Fibroblast of lung (primary cell): ENCODE measurements at regions not wholly inside any gene's neighbourhood (a gene's known extent, or its start where the extent isn't known, plus 50 kb on each side); places are given as distances from the start of the nearest gene placed in this dataset.
"Not testable (repeated sequence)": the region's sequence is repeated elsewhere in the genome, so short reads cannot be mapped to it uniquely, and the experiment has no call there.

Experiments used
- DNase-seq, 2 donors: peaks; one replicate each; pipeline versions ENCODE4 v3.0.0 to v3.0.0-alpha.2; 2010; ENCODE audit warnings: low read depth in 2 of 2
- H2AFZ ChIP-seq: 2 replicates; pipeline ENCODE4 v1.5.1; 2012; ENCODE audit warnings: low read length, control low read depth, inconsistent platforms
- H3K27ac ChIP-seq: 2 replicates; pipeline ENCODE4 v1.5.1; 2011; ENCODE audit warnings: low read length, control low read depth; ENCODE audit not compliant: insufficient read depth
- H3K27me3 ChIP-seq: 2 replicates; pipeline ENCODE4 v1.5.1; 2011; ENCODE audit warnings: mild to moderate bottlenecking, low read length; ENCODE audit not compliant: control insufficient read depth, insufficient read depth
- H3K36me3 ChIP-seq: 2 replicates; pipeline ENCODE4 v1.5.1; 2011; ENCODE audit warnings: low read length; ENCODE audit not compliant: control insufficient read depth, insufficient read depth
- H3K4me1 ChIP-seq: 2 replicates; pipeline ENCODE4 v1.5.1; 2011; ENCODE audit warnings: low read length; ENCODE audit not compliant: control insufficient read depth, insufficient read depth; ENCODE audit errors: extremely low read depth
- H3K4me2 ChIP-seq: 2 replicates; pipeline ENCODE4 v1.5.1; 2011; ENCODE audit warnings: low read length, control low read depth; ENCODE audit not compliant: insufficient read depth; ENCODE audit errors: extremely low read depth
- H3K4me3 ChIP-seq, 4 experiments: fragments of 200-600 bp in 1 of 4; sonication (generic) in 1 of 4; replicated peaks in 1 of 4; 2 replicates each; pipeline ENCODE4 v1.5.1; 2011 to 2016; ENCODE audit warnings: low read length in 4 of 4, low read depth in 3 of 4, mild to moderate bottlenecking in 3 of 4, control low read depth in 2 of 4, inconsistent platforms in 1 of 4, mixed read lengths in 1 of 4; ENCODE audit not compliant: insufficient read depth in 1 of 4; ENCODE audit errors: control extremely low read depth in 1 of 4
- H3K79me2 ChIP-seq: 2 replicates; pipeline ENCODE4 v1.5.1; 2012; ENCODE audit warnings: mild to moderate bottlenecking, low read length, inconsistent platforms; ENCODE audit not compliant: control insufficient read depth, insufficient read depth
- H3K9ac ChIP-seq: 2 replicates; pipeline ENCODE4 v1.5.1; 2011; ENCODE audit warnings: mild to moderate bottlenecking, low read length, control low read depth; ENCODE audit not compliant: insufficient read depth
- H3K9me3 ChIP-seq: 2 replicates; pipeline ENCODE4 v1.5.1; 2012; ENCODE audit warnings: low read depth, low read length; ENCODE audit not compliant: control insufficient read depth, insufficient read depth
- H4K20me1 ChIP-seq: 2 replicates; pipeline ENCODE4 v1.5.1; 2011; ENCODE audit warnings: low read length; ENCODE audit not compliant: control insufficient read depth, insufficient read depth; ENCODE audit errors: extremely low read depth
- CTCF ChIP-seq, 2 donors: IDR thresholded peaks in 1 of 2; conservative IDR thresholded peaks in 1 of 2; 1 replicate in 1 of 2; 2 replicates in 1 of 2; pipeline ENCODE4 v1.5.1; 2011 to 2012; ENCODE audit warnings: low read length in 2 of 2, control low read depth in 1 of 2, inconsistent platforms in 1 of 2, low read depth in 1 of 2, mild to moderate bottlenecking in 1 of 2
- EZH2 ChIP-seq: IDR thresholded peaks from 2 replicates; pipeline ENCODE4 v1.5.1; 2012; ENCODE audit warnings: low read length, control low read depth, mild to moderate bottlenecking; ENCODE audit errors: missing control alignments

GRCh38 chr11:91489989-91490388 is 734.6 kb upstream of the FAT3 start:
- no peak overlapping the region for H3K9ac ChIP-seq
- no peaks in the 10 kb centered on the region for H4K20me1 ChIP-seq
- TF ChIP-seq EZH2 (no peak), CTCF (conservative IDR thresholded peaks at IDR 0.05 in 1 of 2, IDR thresholded peaks at IDR 0.05 in 1 of 2; ENCODE audit: low read depth in 1 of 2, low read length in 2 of 2) (no peak)
- no peaks in the 10 kb centered on the region for H3K36me3 ChIP-seq
- no peaks in the 10 kb centered on the region for H3K4me1 ChIP-seq
- H3K27ac ChIP-seq = no peak overlapping the region
- H3K79me2 ChIP-seq = no peaks in the 10 kb centered on the region
- H3K27me3 ChIP-seq = no peaks in the 10 kb centered on the region
- no peaks in the 10 kb centered on the region for H3K9me3 ChIP-seq
- no peak overlapping the region for H2AFZ ChIP-seq
- no peak for DNase-seq
- H3K4me3 ChIP-seq = no peak overlapping the region
- no peak overlapping the region for H3K4me2 ChIP-seq

- not testable (repeated sequence) for H3K9me3 ChIP-seq, H3K4me2 ChIP-seq, H3K79me2 ChIP-seq, H4K20me1 ChIP-seq, H3K36me3 ChIP-seq, H3K9ac ChIP-seq, H3K4me1 ChIP-seq, H3K27ac ChIP-seq, H2AFZ ChIP-seq, H3K4me3 ChIP-seq, DNase-seq, H3K27me3 ChIP-seq
Observed at GRCh38 chr11:91483956-91484355, 740.7 kb upstream of the FAT3 start.

- H3K27ac ChIP-seq, H3K9me3 ChIP-seq, H4K20me1 ChIP-seq, H3K27me3 ChIP-seq, H3K36me3 ChIP-seq, H2AFZ ChIP-seq, H3K4me3 ChIP-seq, DNase-seq, H3K4me1 ChIP-seq, H3K9ac ChIP-seq, H3K79me2 ChIP-seq, H3K4me2 ChIP-seq: not testable (repeated sequence)
Observed at GRCh38 chr11:91481875-91482274, 742.7 kb upstream of the FAT3 start.

- H3K9me3 ChIP-seq = no peaks in the 10 kb centered on the region
- no peak overlapping the region for H3K27ac ChIP-seq
- TF ChIP-seq CTCF (conservative IDR thresholded peaks at IDR 0.05 in 1 of 2, IDR thresholded peaks at IDR 0.05 in 1 of 2; ENCODE audit: low read depth in 1 of 2, low read length in 2 of 2) (no peak), EZH2 (no peak)
- H3K27me3 ChIP-seq = no peaks in the 10 kb centered on the region
- H3K4me3 ChIP-seq = no peak overlapping the region
- no peaks in the 10 kb centered on the region for H3K36me3 ChIP-seq
- H3K9ac ChIP-seq = no peak overlapping the region
- peak in 1 of 2 donors; percentile 1 for DNase-seq
- no peaks in the 10 kb centered on the region for H4K20me1 ChIP-seq
- no peaks in the 10 kb centered on the region for H3K4me1 ChIP-seq
- H3K4me2 ChIP-seq = no peak overlapping the region
- H3K79me2 ChIP-seq = no peaks in the 10 kb centered on the region
- H2AFZ ChIP-seq = no peak overlapping the region
Observed at GRCh38 chr11:91470656-91471055, 754.0 kb upstream of the FAT3 start.
